ENCODE measurements at regions not wholly inside any gene's neighbourhood (a gene's known extent, or its start where the extent isn't known, plus 50 kb on each side); places are given as distances from the start of the nearest gene placed in this dataset.

GRCh38 chr6:156166093-156166492 lies 611.1 kb upstream of the ARID1B start:
- intact Hi-C loops (cut with DNase I, micrococcal nuclease), result no loop called here
- ATAC-seq (no peak), DNase-seq (no peak)
- no peaks in the 10 kb centered on the region for H3K4me1 ChIP-seq (ENCODE audit: low read depth)
- no peak overlapping the region for H3K4me3 ChIP-seq
- H3K36me3 ChIP-seq (ENCODE audit: low read depth), result no peaks in the 10 kb centered on the region
- no peaks in the 10 kb centered on the region for H3K9me3 ChIP-seq
- no peak for TF ChIP-seq CTCF (IDR thresholded peaks at IDR 0.05)

GRCh38 chr6:156164701-156165452 lies 612.3 kb upstream of the ARID1B start:
- no peak for DNase-seq
- no peak for ATAC-seq
- no peak for TF ChIP-seq CTCF (IDR thresholded peaks at IDR 0.05)
- Histone ChIP-seq H3K9me3 (no peaks in the 10 kb centered on the region), H3K4me1 (ENCODE audit: low read depth) (no peaks in the 10 kb centered on the region), H3K4me3 (no peak overlapping the region), H3K36me3 (ENCODE audit: low read depth) (no peaks in the 10 kb centered on the region)
- intact Hi-C loops (cut with DNase I, micrococcal nuclease), result no loop called here

- Histone ChIP-seq H3K4me3 (no peak overlapping the region), H3K36me3 (ENCODE audit: low read depth) (no peaks in the 10 kb centered on the region), H3K4me1 (ENCODE audit: low read depth) (no peaks in the 10 kb centered on the region), H3K9me3 (no peaks in the 10 kb centered on the region)
- no peak for DNase-seq
- no peak for TF ChIP-seq CTCF (IDR thresholded peaks at IDR 0.05)
- intact Hi-C loops (cut with DNase I, micrococcal nuclease), result no loop called here
- no peak for ATAC-seq
These were observed 613.9 kb upstream of the ARID1B start for GRCh38 chr6:156163311-156163710.

GRCh38 chr6:156161471-156161870 lies 615.7 kb upstream of the ARID1B start:
- no peak for DNase-seq
- H3K36me3 ChIP-seq (ENCODE audit: low read depth), result no peaks in the 10 kb centered on the region
- H3K4me3 ChIP-seq, result no peak overlapping the region
- TF ChIP-seq CTCF (IDR thresholded peaks at IDR 0.05), result no peak
- ATAC-seq, result no peak
- intact Hi-C loops (cut with DNase I, micrococcal nuclease), result no loop called here
- no peaks in the 10 kb centered on the region for H3K9me3 ChIP-seq
- H3K4me1 ChIP-seq (ENCODE audit: low read depth), result no peaks in the 10 kb centered on the region

- Histone ChIP-seq H3K4me3 (no peak overlapping the region), H3K9me3 (no peaks in the 10 kb centered on the region), H3K4me1 (ENCODE audit: low read depth) (no peaks in the 10 kb centered on the region), H3K36me3 (ENCODE audit: low read depth) (no peaks in the 10 kb centered on the region)
- DNase-seq (no peak), ATAC-seq (no peak)
- TF ChIP-seq CTCF (IDR thresholded peaks at IDR 0.05), result no peak
- intact Hi-C loops (cut with DNase I, micrococcal nuclease), result no loop called here
These were observed 616.4 kb upstream of the ARID1B start for GRCh38 chr6:156160795-156161165.

All from mucosa of descending colon (tissue), 3 donors.